ENCODE measurements at regions not wholly inside any gene's neighbourhood (a gene's known extent, or its start where the extent isn't known, plus 50 kb on each side); places are given as distances from the start of the nearest gene placed in this dataset.

DNA sequence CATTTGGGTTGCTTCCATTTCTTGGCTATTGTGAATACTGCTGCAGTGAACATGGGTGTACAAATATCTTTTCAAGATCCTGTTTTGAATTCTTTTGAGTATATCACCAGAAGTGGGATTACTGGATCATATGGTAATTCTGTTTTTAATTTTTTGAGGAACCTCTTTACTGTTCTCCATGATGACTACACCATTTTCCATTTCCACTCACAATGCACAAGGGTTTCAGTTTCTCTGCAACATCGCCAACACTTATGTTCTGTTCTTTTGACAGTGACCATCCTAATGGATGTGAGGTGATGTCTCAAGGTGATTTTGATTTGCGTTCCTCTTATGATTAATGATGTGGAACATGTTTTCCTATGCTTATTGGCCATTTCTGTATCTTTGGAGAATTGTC lies 214.4 kb upstream of the ZFP64 start:
- TF ChIP-seq EZH2 (IDR thresholded peaks at IDR 0.05; ENCODE audit: borderline replicate concordance, insufficient read depth, low read length, poor library complexity, severe bottlenecking): no peak
- no peak for TF ChIP-seq TAF1 (IDR thresholded peaks at IDR 0.05; ENCODE audit: low read depth)
- TF ChIP-seq REST (IDR thresholded peaks at IDR 0.05; ENCODE audit: borderline replicate concordance): no peak
- no peak for TF ChIP-seq CTCF (IDR thresholded peaks at IDR 0.05; ENCODE audit: poor library complexity, severe bottlenecking)
- TF ChIP-seq EP300 (conservative IDR thresholded peaks at IDR 0.05; ENCODE audit: poor library complexity, severe bottlenecking): no peak
- no peak for TF ChIP-seq RAD21 (conservative IDR thresholded peaks at IDR 0.05)
- TF ChIP-seq SMC3 (conservative IDR thresholded peaks at IDR 0.05; ENCODE audit: poor library complexity): no peak
- TF ChIP-seq POLR2AphosphoS5 (IDR thresholded peaks at IDR 0.05): no peak
- no peak for TF ChIP-seq MXI1 (conservative IDR thresholded peaks at IDR 0.05; ENCODE audit: poor library complexity, severe bottlenecking)
- no peaks in the 10 kb centered on the region for H3K79me2 ChIP-seq (replicated peaks; ENCODE audit: insufficient read depth, low read length)
- no peaks in the 10 kb centered on the region for H3K36me3 ChIP-seq (ENCODE audit: insufficient read depth, low read length)

GRCh38 chr20:52405417-52405816 lies 213.8 kb upstream of the ZFP64 start:
- Histone ChIP-seq H3K27ac (ENCODE audit: low read length) (no peak overlapping the region), H3K4me2 (ENCODE audit: low read length) (no peak overlapping the region), H3K9me2 (ENCODE audit: insufficient read depth, low read length) (no peaks in the 10 kb centered on the region), H3K79me2 (replicated peaks; ENCODE audit: insufficient read depth, low read length) (no peaks in the 10 kb centered on the region), H3K9me3 (ENCODE audit: low read length) (no peaks in the 10 kb centered on the region), H4K20me1 (ENCODE audit: insufficient read depth) (no peaks in the 10 kb centered on the region), H3K4me3 (ENCODE audit: low read length) (no peak overlapping the region), H3K9ac (ENCODE audit: low read length) (no peak overlapping the region), H3F3A (ENCODE audit: insufficient read depth, low read length, poor library complexity, severe bottlenecking) (no peaks in the 10 kb centered on the region), H3K36me3 (ENCODE audit: insufficient read depth, low read length) (no peaks in the 10 kb centered on the region), H2AFZ (ENCODE audit: low read depth, low read length) (no peak overlapping the region), H3K27me3 (ENCODE audit: insufficient read depth, low read depth, low read length) (no peaks in the 10 kb centered on the region)
- TF ChIP-seq EZH2 (IDR thresholded peaks at IDR 0.05; ENCODE audit: borderline replicate concordance, insufficient read depth, low read length, poor library complexity, severe bottlenecking) (no peak), REST (IDR thresholded peaks at IDR 0.05; ENCODE audit: borderline replicate concordance) (no peak), RAD21 (conservative IDR thresholded peaks at IDR 0.05) (no peak), CTCF (IDR thresholded peaks at IDR 0.05; ENCODE audit: poor library complexity, severe bottlenecking) (no peak)

More for the DNA sequence above, 214.4 kb upstream of the ZFP64 start:
- no peak overlapping the region for H3K4me3 ChIP-seq (ENCODE audit: low read length)
- H3F3A ChIP-seq (ENCODE audit: insufficient read depth, low read length, poor library complexity, severe bottlenecking): no peaks in the 10 kb centered on the region
- H2AFZ ChIP-seq (ENCODE audit: low read depth, low read length): no peak overlapping the region
- no peaks in the 10 kb centered on the region for H3K27me3 ChIP-seq (ENCODE audit: insufficient read depth, low read depth, low read length)
- no peak overlapping the region for H3K9ac ChIP-seq (ENCODE audit: low read length)
- H3K27ac ChIP-seq (ENCODE audit: low read length): no peak overlapping the region
- H4K20me1 ChIP-seq (ENCODE audit: insufficient read depth): no peaks in the 10 kb centered on the region
- no peaks in the 10 kb centered on the region for H3K9me2 ChIP-seq (ENCODE audit: insufficient read depth, low read length)
- H3K4me2 ChIP-seq (ENCODE audit: low read length): no peak overlapping the region
- H3K9me3 ChIP-seq (ENCODE audit: low read length): no peaks in the 10 kb centered on the region
